Left renal pelvis (tissue), 4 donors: ENCODE measurements at regions not wholly inside any gene's neighbourhood (a gene's known extent, or its start where the extent isn't known, plus 50 kb on each side); places are given as distances from the start of the nearest gene placed in this dataset.
A peak's percentile ranks its signal among the peaks of the same experiment; 100 is the strongest.

Experiments
- DNase-seq, 4 donors: peaks; one replicate each; pipeline ENCODE4 v3.0.0-alpha.2; 2013; ENCODE audit warnings: low read depth in 4 of 4, low spot score in 3 of 4

GRCh38 chr17:79303641-79304205, 229.1 kb downstream of the ENGASE start:
- DNase-seq: no peak

DNA sequence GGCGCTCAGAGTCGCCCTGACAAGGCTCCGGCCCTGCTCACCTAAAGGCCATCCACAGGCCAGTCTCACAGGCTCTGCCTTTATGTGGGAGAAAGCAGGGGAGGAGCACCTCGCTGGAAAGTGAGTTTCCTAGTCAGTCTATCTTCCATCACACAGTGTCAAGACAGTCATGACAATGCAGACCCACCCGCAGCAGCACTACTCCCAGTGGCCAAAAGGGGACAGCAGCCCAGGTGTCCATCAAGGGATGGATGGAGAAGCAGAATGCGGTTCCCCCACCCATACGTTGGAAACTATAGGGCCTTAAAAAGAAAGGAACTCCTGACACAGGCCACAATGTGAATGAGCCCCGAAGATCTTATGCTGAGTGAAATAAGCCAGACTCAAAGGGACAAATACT, 226.8 kb downstream of the ENGASE start:
- DNase-seq: no peak

DNA sequence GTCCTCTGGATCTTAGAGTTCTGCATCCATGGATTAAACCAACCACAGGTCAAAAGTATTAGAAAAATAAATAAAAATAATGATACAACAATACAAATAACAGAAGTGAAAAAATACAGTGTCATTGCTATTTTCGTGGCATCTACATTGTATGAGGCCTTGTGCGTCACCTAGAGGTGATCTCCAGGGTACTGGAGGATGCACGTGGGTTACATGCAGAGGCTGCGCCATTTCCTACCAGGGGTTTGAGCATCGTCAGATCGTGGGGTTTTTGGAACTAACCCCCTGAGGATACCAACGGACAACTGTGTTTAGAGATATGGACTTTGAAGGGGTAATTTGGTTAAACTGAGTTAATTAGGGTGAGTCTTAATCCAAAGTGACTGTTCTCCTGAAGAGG, 224.7 kb downstream of the ENGASE start:
- no peak for DNase-seq

- no peak for DNase-seq
Measured at GRCh38 chr17:79298799-79299198, 224.2 kb downstream of the ENGASE start.

- DNase-seq: no peak
Measured at GRCh38 chr17:79296243-79296642, 221.6 kb downstream of the ENGASE start.

- DNase-seq: no peak
Measured at GRCh38 chr17:79295307-79295706, 220.7 kb downstream of the ENGASE start.

DNA sequence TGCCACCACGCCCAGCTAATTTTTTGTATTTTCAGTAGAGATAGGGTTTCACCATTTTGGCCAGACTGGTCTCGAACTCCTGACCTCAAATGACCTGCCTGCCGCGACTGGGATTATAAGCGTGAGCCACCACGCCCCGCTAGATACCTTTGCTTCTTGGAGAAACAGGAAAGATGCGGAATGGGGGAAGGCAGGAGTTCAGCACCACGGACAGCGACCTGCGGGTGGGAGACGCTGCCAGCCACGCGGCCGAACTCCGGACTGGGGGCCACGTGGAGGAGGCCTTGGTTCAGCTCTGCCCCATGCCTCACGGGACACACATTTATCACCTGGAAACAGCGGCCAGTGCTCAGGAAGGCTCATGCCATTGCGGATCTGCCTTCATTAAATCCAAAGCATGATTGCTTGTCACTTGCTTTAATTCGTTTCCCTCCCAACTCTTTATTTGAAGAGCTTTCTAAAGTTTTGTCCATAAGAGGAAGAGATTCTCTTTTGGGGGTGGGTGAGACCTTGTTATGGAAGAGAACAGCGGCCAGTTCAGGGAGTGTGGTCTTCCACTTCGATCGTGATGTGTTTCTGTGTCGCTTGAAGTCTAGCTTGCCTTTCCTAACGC, 219.9 kb downstream of the ENGASE start:
- DNase-seq: peak; percentile 58 to 75 (median 73)

DNA sequence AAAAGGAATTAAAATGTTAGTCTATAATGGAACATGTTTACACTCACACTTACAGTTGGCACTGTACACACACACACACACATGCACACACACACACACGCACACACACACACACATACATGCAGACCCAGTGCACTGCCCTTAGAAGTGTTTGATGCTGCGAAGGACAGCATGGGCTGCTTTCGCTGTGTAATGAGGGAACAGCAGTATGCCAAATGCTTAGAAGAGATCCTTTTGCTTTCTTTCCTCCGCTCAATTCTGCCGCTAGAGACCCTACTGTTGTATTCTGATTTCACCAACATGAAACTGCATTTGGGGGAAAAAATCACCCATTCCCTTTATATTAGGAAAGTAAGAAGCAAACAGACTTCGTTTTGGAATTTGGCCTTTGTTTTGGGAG, 217.9 kb downstream of the ENGASE start:
- DNase-seq: no peak

DNA sequence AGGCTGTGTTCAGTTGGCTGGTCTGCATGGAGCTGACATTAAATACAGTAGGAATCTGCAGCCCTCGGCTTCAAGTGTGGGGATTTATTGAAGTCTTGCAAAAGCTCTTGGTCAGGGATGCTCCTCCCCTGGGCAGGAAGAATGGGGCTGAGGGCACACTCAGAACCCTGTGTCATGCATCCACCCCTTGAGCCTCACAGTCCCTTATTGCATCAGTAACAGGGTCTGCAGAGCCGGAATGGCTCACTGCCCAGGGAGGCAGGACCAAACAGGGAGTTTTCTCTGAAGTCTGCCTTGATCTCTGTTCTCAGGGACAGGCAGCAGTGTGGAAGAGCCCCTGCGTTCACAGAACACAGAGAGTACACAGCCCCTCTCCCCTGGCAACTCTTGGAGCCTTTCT, 216.8 kb downstream of the ENGASE start:
- no peak for DNase-seq

DNA sequence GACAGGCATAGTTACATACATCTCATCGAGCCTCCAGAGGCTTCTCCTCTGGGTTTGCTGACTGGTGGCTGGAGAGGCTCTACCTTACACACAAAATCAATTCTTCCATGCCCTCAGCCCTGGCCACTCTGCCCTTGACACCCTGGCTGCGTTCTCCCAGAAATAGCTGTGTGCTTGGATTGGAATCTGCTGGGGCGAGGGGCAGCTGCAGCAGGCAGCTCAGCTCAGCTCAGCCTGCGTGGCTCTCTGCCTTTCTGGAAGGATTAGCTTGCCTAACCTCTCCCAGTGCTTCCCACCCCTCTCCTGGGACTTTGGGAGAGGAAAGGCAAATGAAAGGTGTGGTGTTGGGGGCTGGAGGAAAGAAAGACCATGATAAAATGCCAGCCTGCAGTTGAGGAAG, 216.1 kb downstream of the ENGASE start:
- DNase-seq: no peak

DNA sequence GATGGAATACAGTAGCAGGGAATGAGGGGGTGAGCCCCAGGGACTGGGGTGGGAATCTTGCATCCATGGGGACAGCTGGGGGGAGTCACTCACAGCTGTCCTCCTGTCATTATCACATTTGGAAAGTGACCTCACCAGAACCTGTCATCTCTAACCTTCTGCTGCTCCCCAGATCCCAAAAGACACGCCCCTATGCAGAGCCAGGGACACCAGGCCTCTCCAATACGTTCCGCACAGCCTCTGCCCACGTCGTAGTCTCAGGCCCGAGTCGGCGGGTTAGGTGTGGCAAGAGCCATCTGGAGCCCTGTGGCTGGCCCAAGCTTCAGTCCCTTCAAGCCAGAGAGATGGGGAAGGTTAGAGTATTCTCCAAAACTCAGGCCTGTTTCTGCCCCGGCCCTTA, 214.3 kb downstream of the ENGASE start:
- DNase-seq: no peak

DNA sequence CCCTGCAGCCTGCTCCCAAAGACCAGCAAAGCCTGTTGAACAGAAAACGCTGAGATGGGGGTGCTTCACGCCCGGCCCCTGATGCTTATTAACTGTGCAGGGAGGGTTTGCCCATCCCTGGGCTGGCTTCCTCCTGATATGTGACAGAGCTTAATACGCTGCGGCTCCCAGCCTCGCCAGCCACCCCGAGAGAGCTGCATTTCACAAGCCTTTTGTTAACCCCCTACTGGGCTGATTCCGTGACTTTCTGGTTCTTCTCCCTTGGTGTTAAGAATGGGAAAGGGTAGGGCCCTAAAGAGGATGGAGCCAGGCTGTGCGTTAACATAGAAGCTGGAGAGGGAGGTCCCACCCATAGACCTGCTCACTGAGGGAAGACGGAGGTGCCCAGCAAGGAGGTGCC, 211.8 kb downstream of the ENGASE start:
- no peak for DNase-seq

DNA sequence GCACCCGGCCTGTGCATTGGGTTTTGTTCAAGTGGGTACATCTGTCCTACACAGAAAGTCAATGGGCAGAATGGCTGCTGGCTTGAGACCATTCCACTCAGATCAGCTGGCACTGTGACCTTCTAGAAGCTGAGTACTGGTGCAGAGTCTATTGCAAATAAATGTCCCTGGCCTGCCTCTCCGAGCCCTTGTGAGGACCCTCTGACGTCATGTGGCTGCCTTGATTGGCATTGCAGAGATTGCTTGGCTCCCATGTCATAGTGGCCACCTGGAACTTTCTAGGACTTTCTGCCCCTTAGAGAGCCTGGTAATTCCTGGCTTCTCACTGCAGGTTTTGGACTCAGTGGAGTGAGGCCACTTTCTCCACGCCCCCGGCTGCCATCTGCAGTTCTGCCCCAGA, 211.3 kb downstream of the ENGASE start:
- no peak for DNase-seq

- DNase-seq: no peak
Measured at GRCh38 chr17:79282294-79282693, 207.7 kb downstream of the ENGASE start.

- no peak for DNase-seq
Measured at GRCh38 chr17:79281803-79282202, 207.2 kb downstream of the ENGASE start.

- DNase-seq: no peak
Measured at GRCh38 chr17:79280866-79281572, 206.4 kb downstream of the ENGASE start.

- no peak for DNase-seq
Measured at GRCh38 chr17:79280010-79280409, 205.4 kb downstream of the ENGASE start.

DNA sequence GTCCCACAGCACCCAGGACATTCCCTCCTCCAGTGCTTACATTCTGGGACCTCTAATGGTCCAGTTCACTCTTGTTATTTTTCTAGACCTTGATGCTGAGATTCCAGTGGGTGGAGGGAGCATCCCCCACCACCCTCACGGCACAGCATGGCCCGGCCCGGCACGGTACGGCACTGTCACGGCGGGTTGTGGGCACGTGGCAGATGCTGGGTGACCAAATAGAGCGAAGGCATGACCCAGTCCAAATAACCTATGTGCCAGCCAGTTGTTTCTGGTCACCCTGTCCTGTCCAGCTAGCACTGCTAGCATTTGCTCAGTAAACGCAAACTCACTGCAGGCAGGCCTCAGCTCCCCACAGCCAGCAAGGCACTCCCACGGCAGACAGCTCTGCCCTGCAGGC, 204.7 kb downstream of the ENGASE start:
- DNase-seq: no peak

GRCh38 chr17:79276821-79277220, 202.2 kb downstream of the ENGASE start:
- no peak for DNase-seq

DNA sequence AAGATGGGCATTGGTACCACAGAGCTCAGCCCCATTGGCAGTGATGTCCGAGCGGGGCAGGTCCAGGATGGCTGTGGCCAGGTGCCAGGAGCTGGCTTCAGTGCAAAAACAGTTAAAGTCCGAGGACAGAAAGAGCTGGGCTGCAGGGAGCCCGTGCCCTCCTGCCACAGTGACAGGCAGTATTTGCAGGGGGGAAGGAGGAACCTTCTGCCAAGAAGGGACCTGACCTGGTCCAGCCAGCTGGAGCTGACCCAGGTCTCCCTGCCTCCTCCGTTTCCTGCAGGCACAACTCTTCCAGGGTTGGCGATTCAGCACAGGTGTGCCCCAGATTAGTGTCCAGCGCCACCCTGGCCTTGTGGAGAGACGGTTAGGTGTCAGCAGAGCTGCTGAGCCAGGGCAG, 199.0 kb downstream of the ENGASE start:
- DNase-seq: no peak

- no peak for DNase-seq
Measured at GRCh38 chr17:79272666-79273219, 198.1 kb downstream of the ENGASE start.

DNA sequence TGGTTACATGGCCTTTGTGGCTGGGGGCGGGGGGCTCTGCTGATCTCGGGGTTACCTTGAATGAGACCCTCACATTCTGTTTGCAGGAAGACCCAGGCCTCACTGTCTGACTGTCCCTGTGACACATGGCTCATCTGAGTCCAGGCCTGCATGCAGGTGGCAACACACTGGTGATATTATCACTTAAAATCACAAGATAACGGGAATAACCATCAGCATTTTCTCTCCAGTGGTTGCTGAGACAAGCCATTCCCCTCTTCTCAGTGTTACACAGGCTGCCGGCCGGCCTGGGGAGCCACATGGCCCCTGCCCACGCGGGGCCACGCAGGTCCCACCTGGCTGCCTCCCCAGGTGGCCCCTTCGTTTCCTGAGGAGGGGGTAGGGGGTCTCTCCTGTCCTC, 197.6 kb downstream of the ENGASE start:
- DNase-seq: no peak
